ENCODE measurements at regions not wholly inside any gene's neighbourhood (a gene's known extent, or its start where the extent isn't known, plus 50 kb on each side); places are given as distances from the start of the nearest gene placed in this dataset.

GRCh38 chr12:58450868-58451482 lies 469.3 kb downstream of the LRIG3 start:
- Histone ChIP-seq H3K27me3 (no peaks in the 10 kb centered on the region), H3K4me3 (ENCODE audit: low read depth, low read length) (no peak overlapping the region), H3K36me3 (no peaks in the 10 kb centered on the region), H3K9me3 (no peaks in the 10 kb centered on the region), H3K4me1 (no peaks in the 10 kb centered on the region)
- no peak for DNase-seq
- TF ChIP-seq CTCF (IDR thresholded peaks at IDR 0.05; ENCODE audit: low read depth, low read length), result no peak

DNA sequence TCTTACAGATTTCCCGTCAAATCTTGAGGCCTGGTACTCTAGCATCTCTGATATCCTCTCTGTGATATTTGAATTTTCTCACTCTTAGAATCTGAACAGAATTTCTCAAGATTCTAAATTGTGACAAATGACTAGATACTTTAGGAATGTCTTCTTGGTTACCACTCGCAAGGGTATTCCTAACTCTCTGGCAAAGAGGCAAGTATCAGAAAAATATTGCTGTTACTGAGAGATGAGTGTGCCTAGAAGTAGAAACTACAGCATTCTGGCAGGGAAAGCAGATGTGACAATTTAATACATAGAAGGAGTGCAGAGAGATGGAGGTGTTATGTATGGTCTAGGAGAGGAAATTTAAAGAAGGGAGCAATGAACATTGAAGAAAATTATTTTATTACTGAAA lies 467.8 kb downstream of the LRIG3 start:
- no peaks in the 10 kb centered on the region for H3K4me1 ChIP-seq
- H3K4me3 ChIP-seq (ENCODE audit: low read depth, low read length), result no peak overlapping the region
- H3K27me3 ChIP-seq, result no peaks in the 10 kb centered on the region
- TF ChIP-seq CTCF (IDR thresholded peaks at IDR 0.05; ENCODE audit: low read depth, low read length), result no peak
- H3K9me3 ChIP-seq, result no peaks in the 10 kb centered on the region
- H3K36me3 ChIP-seq, result no peaks in the 10 kb centered on the region
- DNase-seq, result no peak

DNA sequence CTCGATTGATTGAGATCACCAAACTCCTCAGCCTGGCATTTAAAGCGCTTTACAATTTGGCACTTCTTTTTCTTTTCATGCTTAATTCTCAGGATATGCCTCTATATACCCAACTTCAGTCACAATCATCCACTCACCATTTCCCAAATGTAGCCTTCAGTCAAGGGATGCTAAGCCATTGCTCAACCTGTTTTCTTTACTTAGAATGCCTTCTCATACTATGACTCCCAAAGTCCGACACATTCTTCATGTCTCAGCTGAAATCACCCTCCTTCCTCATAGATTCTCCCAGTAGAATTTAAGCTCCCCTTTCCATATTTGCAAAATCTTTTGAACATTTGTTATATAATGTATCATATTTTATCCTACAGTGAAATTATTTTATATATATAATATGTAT lies 467.0 kb downstream of the LRIG3 start:
- Histone ChIP-seq H3K27me3 (no peaks in the 10 kb centered on the region), H3K4me3 (ENCODE audit: low read depth, low read length) (no peak overlapping the region), H3K4me1 (no peaks in the 10 kb centered on the region), H3K36me3 (no peaks in the 10 kb centered on the region), H3K9me3 (no peaks in the 10 kb centered on the region)
- no peak for DNase-seq
- no peak for TF ChIP-seq CTCF (IDR thresholded peaks at IDR 0.05; ENCODE audit: low read depth, low read length)

- Histone ChIP-seq H3K4me1 (no peaks in the 10 kb centered on the region), H3K9me3 (no peaks in the 10 kb centered on the region), H3K36me3 (no peaks in the 10 kb centered on the region), H3K4me3 (ENCODE audit: low read depth, low read length) (no peak overlapping the region), H3K27me3 (no peaks in the 10 kb centered on the region)
- TF ChIP-seq CTCF (IDR thresholded peaks at IDR 0.05; ENCODE audit: low read depth, low read length), result no peak
- DNase-seq, result no peak
Measured at GRCh38 chr12:58455136-58455535, 465.2 kb downstream of the LRIG3 start.

- Histone ChIP-seq H3K36me3 (no peaks in the 10 kb centered on the region), H3K9me3 (no peaks in the 10 kb centered on the region), H3K4me3 (ENCODE audit: low read depth, low read length) (no peak overlapping the region), H3K4me1 (no peaks in the 10 kb centered on the region), H3K27me3 (no peaks in the 10 kb centered on the region)
- no peak for TF ChIP-seq CTCF (IDR thresholded peaks at IDR 0.05; ENCODE audit: low read depth, low read length)
- no peak for DNase-seq
Measured at GRCh38 chr12:58458102-58458501, 462.2 kb downstream of the LRIG3 start.

GRCh38 chr12:58459191-58459590 lies 461.1 kb downstream of the LRIG3 start:
- Histone ChIP-seq H3K4me3 (ENCODE audit: low read depth, low read length) (no peak overlapping the region), H3K27me3 (no peaks in the 10 kb centered on the region), H3K9me3 (no peaks in the 10 kb centered on the region), H3K36me3 (no peaks in the 10 kb centered on the region), H3K4me1 (no peaks in the 10 kb centered on the region)
- no peak for TF ChIP-seq CTCF (IDR thresholded peaks at IDR 0.05; ENCODE audit: low read depth, low read length)
- DNase-seq, result no peak

Data from BE2C (cell line).